ENCODE measurements at regions not wholly inside any gene's neighbourhood (a gene's known extent, or its start where the extent isn't known, plus 50 kb on each side); places are given as distances from the start of the nearest gene placed in this dataset.

GRCh38 chr4:72875138-72875537 is 194.4 kb downstream of the COX18 start:
- TF ChIP-seq SMC3 (IDR thresholded peaks at IDR 0.05; ENCODE audit: low read depth, low read length) (no peak), RAD21 (IDR thresholded peaks at IDR 0.05; ENCODE audit: low read length) (no peak), POLR2A (IDR thresholded peaks at IDR 0.05; ENCODE audit: low read depth, low read length) (no peak), BHLHE40 (IDR thresholded peaks at IDR 0.05; ENCODE audit: low read depth, low read length) (no peak), MAFK (IDR thresholded peaks at IDR 0.05; ENCODE audit: low read depth, low read length) (no peak), CHD1 (IDR thresholded peaks at IDR 0.05; ENCODE audit: low read depth, low read length) (no peak), CEBPB (IDR thresholded peaks at IDR 0.05; ENCODE audit: low read depth, low read length) (no peak), NFE2L2 (IDR thresholded peaks at IDR 0.05; ENCODE audit: low read depth, low read length) (no peak), FOS (IDR thresholded peaks at IDR 0.05; ENCODE audit: low read depth, low read length) (no peak), USF2 (IDR thresholded peaks at IDR 0.05; ENCODE audit: low read depth, low read length) (no peak), ELK1 (IDR thresholded peaks at IDR 0.05; ENCODE audit: borderline replicate concordance, low read depth, low read length) (no peak), RFX5 (IDR thresholded peaks at IDR 0.05; ENCODE audit: low read depth, low read length) (no peak)
- H3K4me3 ChIP-seq (ENCODE audit: insufficient read depth, low read depth, low read length): no peak overlapping the region
- H2BK15ac ChIP-seq (ENCODE audit: low read depth, low read length): no peak overlapping the region
- no peaks in the 10 kb centered on the region for H3K36me3 ChIP-seq (ENCODE audit: control insufficient read depth, insufficient read depth, low read length)
- intact Hi-C loops (cut with micrococcal nuclease): no loop called here
- dilution Hi-C loops (cut with HindIII; ENCODE audit: low sequenced_read_pairs, unreplicated experiment): no loop called here
- H3K4me2 ChIP-seq (ENCODE audit: low read depth, low read length): no peak overlapping the region
- H3K79me1 ChIP-seq (ENCODE audit: low read depth in 1 of 2, low read length in 2 of 2): no peaks in the 10 kb centered on the region
- H4K5ac ChIP-seq (ENCODE audit: low read depth, low read length): no peak overlapping the region
- no CpG with 5 or more reads among the region's 1 CpG for WGBS, 2 experiments (ENCODE audit: extremely low coverage in 2 of 2, insufficient read length in 1 of 2)
- in situ Hi-C loops (cut with MboI; ENCODE audit: low sequenced_read_pairs): no loop called here
- H3K27ac ChIP-seq (ENCODE audit: insufficient read depth, low read length): no peak overlapping the region
- no peak overlapping the region for H2BK5ac ChIP-seq (ENCODE audit: low read depth, low read length, poor library complexity, severe bottlenecking)
- H3K9me1 ChIP-seq (ENCODE audit: insufficient read depth, low read length): no peaks in the 10 kb centered on the region
- no peak overlapping the region for H3K9ac ChIP-seq (ENCODE audit: low read depth, low read length)
- no peak overlapping the region for H2BK120ac ChIP-seq (ENCODE audit: low read depth, low read length)
- no peaks in the 10 kb centered on the region for H4K20me1 ChIP-seq (ENCODE audit: insufficient read depth, low read length)
- no peak overlapping the region for H3K4ac ChIP-seq (ENCODE audit: low read depth, low read length)
- H3K18ac ChIP-seq (ENCODE audit: low read depth, low read length): no peak overlapping the region
- ATAC-seq (ENCODE audit: low read depth) (no peak), DNase-seq (no peak)
- no peak overlapping the region for H2AFZ ChIP-seq (replicated peaks; ENCODE audit: low read length, poor library complexity)
- H2AK9ac ChIP-seq (replicated peaks; ENCODE audit: low read depth, low read length, poor library complexity): no peak overlapping the region
- BruUV-seq (replicated peaks): no TSS peak
- H4K91ac ChIP-seq (ENCODE audit: insufficient read depth, low read depth, low read length): no peak overlapping the region
- POLR2A ChIA-PET (ENCODE audit: unreplicated experiment): no interaction called here
- no peak overlapping the region for H2BK20ac ChIP-seq (ENCODE audit: low read depth, low read length)
- H3K27me3 ChIP-seq (ENCODE audit: control insufficient read depth, insufficient read depth, low read length): no peaks in the 10 kb centered on the region
- no peak overlapping the region for H3K23ac ChIP-seq (ENCODE audit: low read depth, low read length)
- H2AK5ac ChIP-seq (ENCODE audit: low read depth, low read length): no peak overlapping the region
- H3K9me3 ChIP-seq (ENCODE audit: control insufficient read depth, insufficient read depth, low read length): no peaks in the 10 kb centered on the region
- H4K8ac ChIP-seq (ENCODE audit: low read depth in 2 of 2, low read length in 2 of 2): no peak overlapping the region
- CTCF ChIA-PET: interaction anchor here (1.6 kb wide), 1 partner anchor 11 kb away, joined by 4 read pairs; no protein-coding TSS in a partner anchor
- H3K14ac ChIP-seq (replicated peaks; ENCODE audit: low read depth, low read length): no peak overlapping the region
- H3K56ac ChIP-seq (ENCODE audit: extremely low read depth, insufficient read depth, low read length): no peak overlapping the region
- no peaks in the 10 kb centered on the region for H3K4me1 ChIP-seq (ENCODE audit: control insufficient read depth, insufficient read depth, low read length)

All from IMR-90 (cell line).